GM12878 (cell line): ENCODE measurements at regions not wholly inside any gene's neighbourhood (a gene's known extent, or its start where the extent isn't known, plus 50 kb on each side); places are given as distances from the start of the nearest gene placed in this dataset.

Experiments used
- ATAC-seq: fragments of 200-7000 bp; cut with Tn5 transposase; 3 replicates; pipeline ENCODE4 v1.9.1; 2020; ENCODE audit warnings: mild to moderate bottlenecking, moderate library complexity
- BruUV-seq: library from RNA; stranded (reverse); fragments of 400-500 nt; replicated peaks from 2 replicates; lab custom pipeline; 2021; lab: Mats Ljungman, UMichigan
- CTCF ChIA-PET: fragments of 300-600 bp; sonication (Branson Sonifier 250); formaldehyde crosslinking; extraction: SDS; loops from one replicate; lab custom pipeline; 2021; ENCODE audit warnings: inconsistent platforms; lab: Yijun Ruan, JAX
- POLR2A ChIA-PET: fragments of 350-600 bp; formaldehyde crosslinking; extraction: SDS; loops from one replicate; lab custom pipeline; 2021; ENCODE audit warnings: inconsistent platforms; lab: Charles Lee
- RAD21 ChIA-PET: fragments of 300-600 bp; sonication (Branson Sonifier 250); formaldehyde crosslinking; loops from one replicate; lab custom pipeline; 2023; ENCODE audit warnings: antibody characterized with exemption; ENCODE audit not compliant: unreplicated experiment; lab: Charles Lee
- SMC1A ChIA-PET: fragments of 300-600 bp; sonication (Branson Sonifier 250); formaldehyde crosslinking; loops from one replicate; lab custom pipeline; 2023; ENCODE audit not compliant: unreplicated experiment, uncharacterized antibody; lab: Charles Lee
- DNase-seq: peaks from one replicate; pipeline ENCODE4 v3.0.0-alpha.2; 2011; ENCODE audit warnings: low read depth, low spot score
- FAIRE-seq: peaks from 3 replicates; lab custom pipeline; 2011; peaks lifted over from hg19 to GRCh38; lab: Jason Lieb, UNC
- H2AFZ ChIP-seq: 2 replicates; pipeline ENCODE4 v1.6.0; 2011; ENCODE audit warnings: low read depth, low read length, control low read depth; ENCODE audit not compliant: control insufficient read depth
- H3K27ac ChIP-seq: 2 replicates; pipeline ENCODE4 v1.5.1; 2011; ENCODE audit warnings: control low read depth; ENCODE audit not compliant: control insufficient read depth, insufficient read depth
- H3K27me3 ChIP-seq, 2 experiments: replicated peaks in 1 of 2; 2 replicates each; pipeline versions ENCODE4 v1.6.0 to v1.6.1; 2011; ENCODE audit warnings: low read length in 1 of 2; ENCODE audit not compliant: control insufficient read depth in 2 of 2, insufficient read depth in 2 of 2
- H3K36me3 ChIP-seq, 2 experiments: 2 replicates each; pipeline ENCODE4 v1.5.1; 2011; ENCODE audit warnings: low read length in 1 of 2; ENCODE audit not compliant: control insufficient read depth in 2 of 2, insufficient read depth in 2 of 2
- H3K4me1 ChIP-seq: 2 replicates; pipeline ENCODE4 v1.6.1; 2011; ENCODE audit warnings: mild to moderate bottlenecking, low read length, moderate library complexity, mixed read lengths; ENCODE audit not compliant: control insufficient read depth, insufficient read depth
- H3K4me2 ChIP-seq: 2 replicates; pipeline ENCODE4 v1.6.0; 2011; ENCODE audit warnings: control low read depth; ENCODE audit not compliant: control insufficient read depth, insufficient read depth
- H3K4me3 ChIP-seq: fragments of 200-600 bp; sonication (generic); 2 replicates; pipeline ENCODE4 v1.5.1; 2016
- H3K79me2 ChIP-seq: 2 replicates; pipeline ENCODE4 v1.6.0; 2011; ENCODE audit warnings: low read length; ENCODE audit not compliant: control insufficient read depth, insufficient read depth
- H3K9ac ChIP-seq: 2 replicates; pipeline ENCODE4 v1.8.0; 2011; ENCODE audit warnings: low read length, control low read depth, mixed read lengths; ENCODE audit not compliant: control insufficient read depth, insufficient read depth
- H3K9me3 ChIP-seq: replicated peaks from 3 replicates; pipeline ENCODE4 v1.5.1; 2011; ENCODE audit warnings: mild to moderate bottlenecking, low read length; ENCODE audit not compliant: control insufficient read depth, insufficient read depth
- H4K20me1 ChIP-seq: 2 replicates; pipeline ENCODE4 v1.6.0; 2011; ENCODE audit not compliant: control insufficient read depth, insufficient read depth
- ATF2 ChIP-seq: IDR thresholded peaks from 2 replicates; pipeline ENCODE4 v1.6.1; 2012; ENCODE audit warnings: low read length, inconsistent platforms
- E2F8 ChIP-seq: fragments of 450-650 bp; IDR thresholded peaks from 2 replicates; pipeline ENCODE4 v1.6.1; 2018; ENCODE audit warnings: mild to moderate bottlenecking, low read depth, moderate library complexity; ENCODE audit not compliant: partially characterized antibody
- EED ChIP-seq: sonication (generic); IDR thresholded peaks from 2 replicates; pipeline ENCODE4 v1.6.1; 2016; ENCODE audit warnings: antibody characterized with exemption, low read depth
- EGR1 ChIP-seq, 2 experiments: IDR thresholded peaks; 1 replicate in 1 of 2; 2 replicates in 1 of 2; pipeline ENCODE4 v1.6.1; 2011 to 2012; ENCODE audit warnings: low read depth in 2 of 2, low read length in 2 of 2, borderline replicate concordance in 1 of 2, mild to moderate bottlenecking in 1 of 2, moderate library complexity in 1 of 2
- FOS ChIP-seq: IDR thresholded peaks from 3 replicates; pipeline ENCODE4 v1.6.1; 2011; ENCODE audit warnings: borderline replicate concordance; ENCODE audit not compliant: insufficient read length; ENCODE audit errors: extremely low read depth
- JUND ChIP-seq: IDR thresholded peaks from 2 replicates; pipeline ENCODE4 v1.6.1; 2012; ENCODE audit warnings: low read depth, mild to moderate bottlenecking, low read length, improper control_type of control experiment, moderate library complexity
- MYC ChIP-seq: IDR thresholded peaks from 2 replicates; pipeline ENCODE4 v1.6.1; 2011; ENCODE audit warnings: mild to moderate bottlenecking, low read length, moderate library complexity, inconsistent platforms; ENCODE audit not compliant: insufficient read depth, insufficient replicate concordance, insufficient read length, severe bottlenecking
- POLR2A ChIP-seq: IDR thresholded peaks from 2 replicates; pipeline ENCODE4 v1.6.1; 2011; ENCODE audit warnings: low read depth, mild to moderate bottlenecking, low read length
- SMARCA5 ChIP-seq: fragments of 450-650 bp; IDR thresholded peaks from 2 replicates; pipeline ENCODE4 v1.6.1; 2017; ENCODE audit warnings: mild to moderate bottlenecking
- STAT3 ChIP-seq: IDR thresholded peaks from 2 replicates; pipeline ENCODE4 v1.6.1; 2011; ENCODE audit warnings: low read depth, low read length, improper control_type of control experiment
- TCF3 ChIP-seq: IDR thresholded peaks from 2 replicates; pipeline ENCODE4 v1.6.1; 2012; ENCODE audit warnings: low read depth, mild to moderate bottlenecking, low read length, borderline replicate concordance; ENCODE audit not compliant: insufficient read depth
- ZNF384 ChIP-seq: IDR thresholded peaks from 2 replicates; pipeline ENCODE4 v1.6.1; 2012; ENCODE audit warnings: low read depth, mild to moderate bottlenecking, low read length, improper control_type of control experiment, borderline replicate concordance
- WGBS: methylation state at CpG from one replicate; pipeline ENCODE4 v1.1.6; 2016; ENCODE audit warnings: low lambda C conversion rate; ENCODE audit not compliant: insufficient replicate concordance, insufficient coverage; ENCODE audit errors: missing lambda C conversion rate; 5-methylcytosine and 5-hydroxymethylcytosine counted together
- in situ Hi-C: fragments of 300-500 bp; cut with MboI; formaldehyde crosslinking; loops from 9 replicates; pipeline ENCODE4 v1.14.3; 2018; ENCODE audit warnings: mixed read lengths
- intact Hi-C: fragments of 100-400 bp; cut with micrococcal nuclease; formaldehyde crosslinking; loops from one replicate; pipeline ENCODE4 v1.14.2; 2022; ENCODE audit not compliant: unreplicated experiment

- POLR2A ChIA-PET = no interaction called here
- no TSS peak for BruUV-seq
- H3K4me3 ChIP-seq = no peak overlapping the region
- TF ChIP-seq JUND (no peak), EGR1 (IDR thresholded peaks at IDR 0.05; ENCODE audit: borderline replicate concordance in 1 of 2, low read depth in 2 of 2, low read length in 2 of 2) (0 out of 3 replicates have a peak, but pooled peaks of 1 of the 2 experiments have one; percentile 7)
- RAD21 ChIA-PET = no interaction called here
- no peak overlapping the region for H3K9ac ChIP-seq
- CTCF ChIA-PET = interaction anchor here (0.6 kb wide), 1 partner anchor 186 kb away, joined by 3 read pairs; no protein-coding TSS in a partner anchor
- FAIRE-seq (no peak), ATAC-seq (no peak), DNase-seq (no peak)
- H2AFZ ChIP-seq = no peak overlapping the region
- H3K36me3 ChIP-seq = no peaks in the 10 kb centered on the region
- H3K27ac ChIP-seq = no peak overlapping the region
- no peaks in the 10 kb centered on the region for H3K4me1 ChIP-seq
- in situ Hi-C loops = no loop called here
- SMC1A ChIA-PET = interaction anchor here (0.8 kb wide), 1 partner anchor 27 kb away, joined by 3 read pairs; no protein-coding TSS in a partner anchor
- H3K79me2 ChIP-seq = no peaks in the 10 kb centered on the region
- H3K4me2 ChIP-seq = no peak overlapping the region
- WGBS = 41% methylated on average over 8 of the region's 8 CpGs
- no peaks in the 10 kb centered on the region for H3K27me3 ChIP-seq
- H4K20me1 ChIP-seq = no peaks in the 10 kb centered on the region
- H3K9me3 ChIP-seq = no peaks in the 10 kb centered on the region; the same call in 2 of the 3 replicates
- intact Hi-C loops = no loop called here
Observed at GRCh38 chr15:39465843-39466749, 114.8 kb upstream of the THBS1 start.

GRCh38 chr15:39466750-39467105 lies 114.2 kb upstream of the THBS1 start:
- Histone ChIP-seq H3K9me3 (no peaks in the 10 kb centered on the region; the same call in 2 of the 3 replicates), H2AFZ (no peak overlapping the region), H4K20me1 (no peaks in the 10 kb centered on the region), H3K4me3 (no peak overlapping the region), H3K27me3 (no peaks in the 10 kb centered on the region), H3K36me3 (no peaks in the 10 kb centered on the region), H3K9ac (no peak overlapping the region), H3K79me2 (no peaks in the 10 kb centered on the region), H3K27ac (no peak overlapping the region), H3K4me1 (no peaks in the 10 kb centered on the region), H3K4me2 (no peak overlapping the region)
- ChIA-PET SMC1A (interaction anchor here (0.8 kb wide), 1 partner anchor 26 kb away, joined by 3 read pairs; no protein-coding TSS in a partner anchor), CTCF (no interaction called here), POLR2A (no interaction called here), RAD21 (no interaction called here)
- FAIRE-seq (no peak), DNase-seq (no peak), ATAC-seq (no peak)
- 56% methylated on average over 5 of the region's 5 CpGs for WGBS
- in situ Hi-C loops = no loop called here
- intact Hi-C loops = no loop called here
- no TSS peak for BruUV-seq
- no peak for TF ChIP-seq FOS
- no peak for TF ChIP-seq TCF3
- no peak for TF ChIP-seq SMARCA5
- no peak for TF ChIP-seq E2F8
- TF ChIP-seq POLR2A = no peak
- TF ChIP-seq ZNF384 = no peak
- TF ChIP-seq STAT3 = no peak
- no peak for TF ChIP-seq MYC
- no peak for TF ChIP-seq ATF2
- TF ChIP-seq EED = no peak
